ENCODE measurements at regions not wholly inside any gene's neighbourhood (a gene's known extent, or its start where the extent isn't known, plus 50 kb on each side); places are given as distances from the start of the nearest gene placed in this dataset.

DNA sequence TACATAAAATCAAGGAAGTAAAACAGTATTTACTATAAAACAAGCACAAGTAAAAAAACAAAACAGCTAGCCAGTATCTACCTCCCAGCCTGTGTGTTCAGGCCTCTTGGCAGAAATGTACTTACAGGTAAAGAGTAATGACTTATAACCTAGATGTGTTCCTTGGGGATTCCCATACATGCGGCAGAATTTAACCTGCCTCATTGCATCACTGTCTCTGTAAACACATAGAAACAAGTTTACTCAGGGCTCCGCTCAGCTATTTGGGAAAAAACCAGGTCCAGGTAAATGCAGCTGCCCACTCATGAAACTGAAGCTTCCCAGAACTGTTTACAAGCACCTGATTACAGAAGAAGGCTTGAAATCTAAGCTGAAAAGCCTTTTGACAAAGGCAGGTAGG is 50.7 kb upstream of the SERP2 start:
- TF ChIP-seq EZH2 (IDR thresholded peaks at IDR 0.05; ENCODE audit: low read length, missing control alignments): no peak
- TF ChIP-seq, protein P1, sequence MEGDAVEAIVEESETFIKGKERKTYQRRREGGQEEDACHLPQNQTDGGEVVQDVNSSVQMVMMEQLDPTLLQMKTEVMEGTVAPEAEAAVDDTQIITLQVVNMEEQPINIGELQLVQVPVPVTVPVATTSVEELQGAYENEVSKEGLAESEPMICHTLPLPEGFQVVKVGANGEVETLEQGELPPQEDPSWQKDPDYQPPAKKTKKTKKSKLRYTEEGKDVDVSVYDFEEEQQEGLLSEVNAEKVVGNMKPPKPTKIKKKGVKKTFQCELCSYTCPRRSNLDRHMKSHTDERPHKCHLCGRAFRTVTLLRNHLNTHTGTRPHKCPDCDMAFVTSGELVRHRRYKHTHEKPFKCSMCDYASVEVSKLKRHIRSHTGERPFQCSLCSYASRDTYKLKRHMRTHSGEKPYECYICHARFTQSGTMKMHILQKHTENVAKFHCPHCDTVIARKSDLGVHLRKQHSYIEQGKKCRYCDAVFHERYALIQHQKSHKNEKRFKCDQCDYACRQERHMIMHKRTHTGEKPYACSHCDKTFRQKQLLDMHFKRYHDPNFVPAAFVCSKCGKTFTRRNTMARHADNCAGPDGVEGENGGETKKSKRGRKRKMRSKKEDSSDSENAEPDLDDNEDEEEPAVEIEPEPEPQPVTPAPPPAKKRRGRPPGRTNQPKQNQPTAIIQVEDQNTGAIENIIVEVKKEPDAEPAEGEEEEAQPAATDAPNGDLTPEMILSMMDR (conservative IDR thresholded peaks at IDR 0.05 in 1 of 2, IDR thresholded peaks at IDR 0.05 in 1 of 2; ENCODE audit: low read depth in 1 of 2, low read length in 2 of 2): no peak

Measured in fibroblast of lung (primary cell).